ENCODE measurements at regions not wholly inside any gene's neighbourhood (a gene's known extent, or its start where the extent isn't known, plus 50 kb on each side); places are given as distances from the start of the nearest gene placed in this dataset.

DNA sequence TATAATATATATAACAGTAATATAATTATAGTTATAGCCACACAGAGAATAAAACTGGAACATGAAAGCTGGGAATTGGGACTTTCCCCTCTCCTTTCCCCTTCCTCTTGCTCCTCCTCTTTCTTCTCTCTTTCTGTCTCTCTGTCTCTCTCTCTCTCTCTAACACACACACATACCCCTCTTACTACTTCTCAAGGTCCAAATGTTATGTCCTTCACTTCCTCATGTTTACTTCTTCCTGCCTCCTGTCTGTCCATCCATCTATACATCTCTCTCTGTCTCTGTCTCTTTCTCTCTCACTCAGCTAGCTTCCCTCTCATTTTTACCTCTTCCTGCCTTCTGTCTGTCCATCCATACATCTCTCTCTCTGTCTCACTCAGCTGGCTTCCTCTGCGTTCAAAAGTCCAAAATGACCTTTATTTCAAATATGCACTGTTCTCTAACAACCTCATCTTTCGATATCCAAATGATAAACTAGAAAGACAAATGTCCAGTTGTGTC is 261.1 kb downstream of the SIPA1L2 start:
- FAIRE-seq (no peak), DNase-seq (ENCODE audit: insufficient read length, low spot score) (no peak)
- TF ChIP-seq SPI1 (IDR thresholded peaks at IDR 0.05; ENCODE audit: low read depth, low read length) (no peak), POU2F2 (IDR thresholded peaks at IDR 0.05; ENCODE audit: low read depth, low read length) (no peak), POLR2AphosphoS5 (IDR thresholded peaks at IDR 0.05; ENCODE audit: low read depth, low read length) (no peak), PAX5 (IDR thresholded peaks at IDR 0.05; ENCODE audit: insufficient read depth, low read length, severe bottlenecking) (no peak), TAF1 (IDR thresholded peaks at IDR 0.05; ENCODE audit: low read depth, low read length) (no peak), POLR2A (IDR thresholded peaks at IDR 0.05; ENCODE audit: low read depth, low read length) (no peak)

- FAIRE-seq (no peak), DNase-seq (ENCODE audit: insufficient read length, low spot score) (no peak)
- no peak for TF ChIP-seq TAF1 (IDR thresholded peaks at IDR 0.05; ENCODE audit: low read depth, low read length)
- TF ChIP-seq SPI1 (IDR thresholded peaks at IDR 0.05; ENCODE audit: low read depth, low read length): no peak
- no peak for TF ChIP-seq POU2F2 (IDR thresholded peaks at IDR 0.05; ENCODE audit: low read depth, low read length)
Measured at GRCh38 chr1:232367293-232367692, 262.6 kb downstream of the SIPA1L2 start.

- DNase-seq (ENCODE audit: insufficient read length, low spot score) (no peak), FAIRE-seq (no peak)
Measured at GRCh38 chr1:232364654-232365382, 265.1 kb downstream of the SIPA1L2 start.

GRCh38 chr1:232363008-232363407 is 266.9 kb downstream of the SIPA1L2 start:
- TF ChIP-seq POLR2AphosphoS5 (IDR thresholded peaks at IDR 0.05; ENCODE audit: low read depth, low read length): no peak
- TF ChIP-seq POU2F2 (IDR thresholded peaks at IDR 0.05; ENCODE audit: low read depth, low read length): no peak
- no peak for TF ChIP-seq SPI1 (IDR thresholded peaks at IDR 0.05; ENCODE audit: low read depth, low read length)
- no peak for TF ChIP-seq POLR2A (IDR thresholded peaks at IDR 0.05; ENCODE audit: low read depth, low read length)
- TF ChIP-seq TAF1 (IDR thresholded peaks at IDR 0.05; ENCODE audit: low read depth, low read length): no peak
- no peak for TF ChIP-seq PAX5 (IDR thresholded peaks at IDR 0.05; ENCODE audit: insufficient read depth, low read length, severe bottlenecking)
- FAIRE-seq (no peak), DNase-seq (ENCODE audit: insufficient read length, low spot score) (no peak)

More at GRCh38 chr1:232364654-232365382, 265.1 kb downstream of the SIPA1L2 start:
- TF ChIP-seq POU2F2 (IDR thresholded peaks at IDR 0.05; ENCODE audit: low read depth, low read length): no peak
- TF ChIP-seq TAF1 (IDR thresholded peaks at IDR 0.05; ENCODE audit: low read depth, low read length): no peak
- no peak for TF ChIP-seq POLR2AphosphoS5 (IDR thresholded peaks at IDR 0.05; ENCODE audit: low read depth, low read length)
- TF ChIP-seq POLR2A (IDR thresholded peaks at IDR 0.05; ENCODE audit: low read depth, low read length): no peak
- TF ChIP-seq PAX5 (IDR thresholded peaks at IDR 0.05; ENCODE audit: insufficient read depth, low read length, severe bottlenecking): no peak
- no peak for TF ChIP-seq SPI1 (IDR thresholded peaks at IDR 0.05; ENCODE audit: low read depth, low read length)

- FAIRE-seq: no peak
- TF ChIP-seq SPI1 (IDR thresholded peaks at IDR 0.05; ENCODE audit: low read depth, low read length): no peak
- no peak for TF ChIP-seq POLR2A (IDR thresholded peaks at IDR 0.05; ENCODE audit: low read depth, low read length)
- no peak for TF ChIP-seq POU2F2 (IDR thresholded peaks at IDR 0.05; ENCODE audit: low read depth, low read length)
- no peak for TF ChIP-seq PAX5 (IDR thresholded peaks at IDR 0.05; ENCODE audit: insufficient read depth, low read length, severe bottlenecking)
- TF ChIP-seq TAF1 (IDR thresholded peaks at IDR 0.05; ENCODE audit: low read depth, low read length): no peak
- no peak for TF ChIP-seq POLR2AphosphoS5 (IDR thresholded peaks at IDR 0.05; ENCODE audit: low read depth, low read length)
- DNase-seq (ENCODE audit: insufficient read length, low spot score): no peak
Measured at GRCh38 chr1:232357416-232357815, 272.5 kb downstream of the SIPA1L2 start.

GRCh38 chr1:232355162-232356006 is 274.5 kb downstream of the SIPA1L2 start:
- no peak for FAIRE-seq

DNA sequence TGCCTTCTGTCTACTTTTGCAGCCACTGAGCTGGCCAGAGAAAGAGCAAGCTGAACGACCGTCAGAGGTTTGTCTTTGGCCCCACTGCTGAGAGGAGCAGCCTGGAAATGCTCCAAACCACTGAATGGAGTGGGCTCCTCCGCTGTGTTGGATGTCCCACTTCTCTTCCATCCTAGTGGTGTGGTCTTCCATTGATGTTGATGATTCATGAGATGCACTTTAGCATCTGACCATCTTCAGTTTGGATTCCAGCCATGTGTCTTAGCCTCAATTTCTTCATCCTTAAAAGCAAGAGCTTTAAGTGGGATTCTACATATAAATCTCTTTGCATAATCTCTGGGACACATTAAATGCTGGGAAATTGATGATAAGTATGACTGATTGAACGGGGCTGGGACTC is 276.9 kb downstream of the SIPA1L2 start:
- no peak for DNase-seq (ENCODE audit: insufficient read length, low spot score)
- TF ChIP-seq POLR2A (IDR thresholded peaks at IDR 0.05; ENCODE audit: low read depth, low read length) (no peak), SPI1 (IDR thresholded peaks at IDR 0.05; ENCODE audit: low read depth, low read length) (no peak), POU2F2 (IDR thresholded peaks at IDR 0.05; ENCODE audit: low read depth, low read length) (no peak), PAX5 (IDR thresholded peaks at IDR 0.05; ENCODE audit: insufficient read depth, low read length, severe bottlenecking) (no peak), POLR2AphosphoS5 (IDR thresholded peaks at IDR 0.05; ENCODE audit: low read depth, low read length) (no peak), TAF1 (IDR thresholded peaks at IDR 0.05; ENCODE audit: low read depth, low read length) (no peak)
- FAIRE-seq: no peak

More at GRCh38 chr1:232355162-232356006, 274.5 kb downstream of the SIPA1L2 start:
- DNase-seq (ENCODE audit: insufficient read length, low spot score): no peak
- no peak for TF ChIP-seq PAX5 (IDR thresholded peaks at IDR 0.05; ENCODE audit: insufficient read depth, low read length, severe bottlenecking)
- TF ChIP-seq SPI1 (IDR thresholded peaks at IDR 0.05; ENCODE audit: low read depth, low read length): no peak
- no peak for TF ChIP-seq POLR2A (IDR thresholded peaks at IDR 0.05; ENCODE audit: low read depth, low read length)
- TF ChIP-seq TAF1 (IDR thresholded peaks at IDR 0.05; ENCODE audit: low read depth, low read length): no peak

GRCh38 chr1:232352366-232352765 is 277.6 kb downstream of the SIPA1L2 start:
- DNase-seq (ENCODE audit: insufficient read length, low spot score) (no peak), FAIRE-seq (no peak)
- no peak for TF ChIP-seq POLR2AphosphoS5 (IDR thresholded peaks at IDR 0.05; ENCODE audit: low read depth, low read length)
- TF ChIP-seq PAX5 (IDR thresholded peaks at IDR 0.05; ENCODE audit: insufficient read depth, low read length, severe bottlenecking): no peak
- no peak for TF ChIP-seq TAF1 (IDR thresholded peaks at IDR 0.05; ENCODE audit: low read depth, low read length)
- TF ChIP-seq POU2F2 (IDR thresholded peaks at IDR 0.05; ENCODE audit: low read depth, low read length): no peak
- TF ChIP-seq SPI1 (IDR thresholded peaks at IDR 0.05; ENCODE audit: low read depth, low read length): no peak
- no peak for TF ChIP-seq POLR2A (IDR thresholded peaks at IDR 0.05; ENCODE audit: low read depth, low read length)

- FAIRE-seq (no peak), DNase-seq (ENCODE audit: insufficient read length, low spot score) (no peak)
- TF ChIP-seq POLR2AphosphoS5 (IDR thresholded peaks at IDR 0.05; ENCODE audit: low read depth, low read length): no peak
- no peak for TF ChIP-seq PAX5 (IDR thresholded peaks at IDR 0.05; ENCODE audit: insufficient read depth, low read length, severe bottlenecking)
- TF ChIP-seq SPI1 (IDR thresholded peaks at IDR 0.05; ENCODE audit: low read depth, low read length): no peak
- no peak for TF ChIP-seq POLR2A (IDR thresholded peaks at IDR 0.05; ENCODE audit: low read depth, low read length)
- no peak for TF ChIP-seq POU2F2 (IDR thresholded peaks at IDR 0.05; ENCODE audit: low read depth, low read length)
- no peak for TF ChIP-seq TAF1 (IDR thresholded peaks at IDR 0.05; ENCODE audit: low read depth, low read length)
Measured at GRCh38 chr1:232351335-232351734, 278.6 kb downstream of the SIPA1L2 start.
